GM12874 (cell line): ENCODE measurements at regions not wholly inside any gene's neighbourhood (a gene's known extent, or its start where the extent isn't known, plus 50 kb on each side); places are given as distances from the start of the nearest gene placed in this dataset.

Source experiments
- TF ChIP-seq, protein P1 (sequence below): IDR thresholded peaks from 2 replicates; pipeline ENCODE4 v1.5.1; 2011; ENCODE audit warnings: low read depth, mild to moderate bottlenecking, control low read depth, low read length, moderate library complexity; ENCODE audit not compliant: insufficient read depth

DNA sequence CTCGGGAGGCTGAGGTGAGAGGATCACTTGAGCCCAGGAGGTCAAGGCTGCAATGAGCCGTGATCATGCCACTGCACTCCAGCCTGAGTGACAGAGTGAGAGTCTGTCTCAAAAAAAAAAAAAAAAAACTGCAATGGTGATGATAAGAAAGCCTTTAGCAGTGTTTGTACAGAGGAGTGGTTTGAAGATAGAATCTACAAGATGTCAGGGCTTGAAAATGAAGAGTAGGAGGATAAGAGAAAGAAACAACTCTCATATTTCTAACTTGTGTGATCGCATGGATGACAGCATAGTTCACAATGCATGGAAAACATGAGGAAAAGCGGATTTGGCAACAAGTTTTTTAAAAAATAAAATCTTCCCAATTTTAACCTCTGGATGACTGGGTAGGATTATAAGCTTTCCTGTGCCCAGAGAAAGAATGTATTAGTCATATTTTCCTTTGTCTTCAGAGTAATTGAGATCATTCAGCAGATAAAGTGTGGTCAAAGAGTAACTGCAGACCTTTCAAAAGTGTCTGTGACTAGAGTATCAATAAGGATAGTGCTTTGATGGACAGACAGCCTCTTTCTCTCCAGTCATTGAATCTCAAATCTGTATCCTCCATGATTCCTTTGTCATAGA, 328.1 kb downstream of the CASP12 start:
- TF ChIP-seq, protein P1, sequence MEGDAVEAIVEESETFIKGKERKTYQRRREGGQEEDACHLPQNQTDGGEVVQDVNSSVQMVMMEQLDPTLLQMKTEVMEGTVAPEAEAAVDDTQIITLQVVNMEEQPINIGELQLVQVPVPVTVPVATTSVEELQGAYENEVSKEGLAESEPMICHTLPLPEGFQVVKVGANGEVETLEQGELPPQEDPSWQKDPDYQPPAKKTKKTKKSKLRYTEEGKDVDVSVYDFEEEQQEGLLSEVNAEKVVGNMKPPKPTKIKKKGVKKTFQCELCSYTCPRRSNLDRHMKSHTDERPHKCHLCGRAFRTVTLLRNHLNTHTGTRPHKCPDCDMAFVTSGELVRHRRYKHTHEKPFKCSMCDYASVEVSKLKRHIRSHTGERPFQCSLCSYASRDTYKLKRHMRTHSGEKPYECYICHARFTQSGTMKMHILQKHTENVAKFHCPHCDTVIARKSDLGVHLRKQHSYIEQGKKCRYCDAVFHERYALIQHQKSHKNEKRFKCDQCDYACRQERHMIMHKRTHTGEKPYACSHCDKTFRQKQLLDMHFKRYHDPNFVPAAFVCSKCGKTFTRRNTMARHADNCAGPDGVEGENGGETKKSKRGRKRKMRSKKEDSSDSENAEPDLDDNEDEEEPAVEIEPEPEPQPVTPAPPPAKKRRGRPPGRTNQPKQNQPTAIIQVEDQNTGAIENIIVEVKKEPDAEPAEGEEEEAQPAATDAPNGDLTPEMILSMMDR = no peak

- TF ChIP-seq, protein P1 = no peak
Observed at GRCh38 chr11:104565583-104565961, 332.7 kb downstream of the CASP12 start.

GRCh38 chr11:104564921-104565582, 333.2 kb downstream of the CASP12 start:
- TF ChIP-seq, protein P1 = no peak

- TF ChIP-seq, protein P1 = no peak
Observed at GRCh38 chr11:104556606-104557301, 341.5 kb downstream of the CASP12 start.

- TF ChIP-seq, protein P1 = no peak
Observed at GRCh38 chr11:104549019-104549418, 349.2 kb downstream of the CASP12 start.

DNA sequence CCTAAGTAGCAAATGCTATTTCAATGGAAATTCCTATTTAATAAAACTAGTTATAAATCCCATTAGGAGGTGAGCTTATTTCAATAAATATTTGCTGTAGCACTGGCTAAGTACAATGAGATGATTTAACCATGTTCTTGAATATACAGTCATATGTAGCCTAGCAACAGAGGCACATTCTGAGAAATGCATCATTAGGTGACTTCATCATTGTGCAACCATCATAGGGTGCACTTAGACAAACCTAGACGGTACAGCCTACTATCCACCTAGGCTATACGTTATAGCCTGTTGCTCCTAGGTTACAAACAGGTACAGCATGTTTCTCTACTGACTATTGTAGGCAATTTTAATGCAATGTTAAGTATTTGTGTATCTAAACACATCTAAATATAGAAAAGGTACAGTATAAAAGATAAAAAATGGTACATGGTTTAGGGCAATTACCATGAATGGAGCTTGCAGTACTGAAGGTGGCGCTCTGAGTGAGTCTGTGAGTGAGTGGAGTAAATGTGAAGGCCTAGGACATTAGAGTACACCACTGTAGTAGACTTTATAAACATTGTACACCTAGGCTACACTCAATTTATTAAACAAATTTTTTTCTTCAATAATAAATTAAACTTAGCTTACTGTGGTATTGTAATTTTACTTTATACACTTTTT, 350.1 kb downstream of the CASP12 start:
- TF ChIP-seq, protein P1 = peak; percentile 13; the same call in 1 of the 2 replicates

DNA sequence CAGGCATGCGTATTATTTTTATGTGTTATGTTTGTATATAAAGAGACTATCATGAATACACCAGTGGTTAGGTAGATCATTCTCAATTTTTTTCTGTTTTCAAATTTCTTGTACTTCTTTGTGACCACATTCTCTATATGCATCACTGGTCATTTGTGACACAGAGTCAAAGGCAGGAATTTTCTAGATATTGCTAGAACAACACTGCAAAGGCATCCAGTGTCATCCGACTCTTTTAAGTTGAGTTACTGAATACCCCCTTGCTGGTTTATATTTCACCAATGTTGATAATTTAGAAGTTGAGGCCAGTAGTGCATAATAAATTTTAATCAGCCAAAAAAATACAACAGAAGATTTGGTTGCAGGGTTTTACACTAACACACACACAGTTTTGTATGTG, 351.8 kb downstream of the CASP12 start:
- TF ChIP-seq, protein P1 = no peak
